PC-9 (cell line): ENCODE measurements at regions not wholly inside any gene's neighbourhood (a gene's known extent, or its start where the extent isn't known, plus 50 kb on each side); places are given as distances from the start of the nearest gene placed in this dataset.

Experiments used
- CTCF ChIP-seq: fragments of 200-600 bp; sonication (generic); conservative IDR thresholded peaks from 2 replicates; pipeline ENCODE4 v1.6.1; 2017; ENCODE audit warnings: mixed run types, antibody characterized with exemption, mild to moderate bottlenecking, moderate library complexity
- EZH2 ChIP-seq: fragments of 200-600 bp; sonication (generic); IDR thresholded peaks from 2 replicates; pipeline ENCODE4 v1.8.0; 2017; ENCODE audit warnings: antibody characterized with exemption, low read depth

- no peak for TF ChIP-seq CTCF
- no peak for TF ChIP-seq EZH2
Measured at GRCh38 chr5:167557359-167557758, 734.1 kb upstream of the WWC1 start.
